GM12878 (cell line): ENCODE measurements at regions not wholly inside any gene's neighbourhood (a gene's known extent, or its start where the extent isn't known, plus 50 kb on each side); places are given as distances from the start of the nearest gene placed in this dataset.

Source experiments
- ATAC-seq: fragments of 200-7000 bp; cut with Tn5 transposase; 3 replicates; pipeline ENCODE4 v1.9.1; 2020; ENCODE audit warnings: mild to moderate bottlenecking, moderate library complexity
- BruUV-seq: library from RNA; stranded (reverse); fragments of 400-500 nt; replicated peaks from 2 replicates; lab custom pipeline; 2021; lab: Mats Ljungman, UMichigan
- CTCF ChIA-PET: fragments of 300-600 bp; sonication (Branson Sonifier 250); formaldehyde crosslinking; extraction: SDS; loops from one replicate; lab custom pipeline; 2021; ENCODE audit warnings: inconsistent platforms; lab: Yijun Ruan, JAX
- POLR2A ChIA-PET: fragments of 350-600 bp; formaldehyde crosslinking; extraction: SDS; loops from one replicate; lab custom pipeline; 2021; ENCODE audit warnings: inconsistent platforms; lab: Charles Lee
- RAD21 ChIA-PET: fragments of 300-600 bp; sonication (Branson Sonifier 250); formaldehyde crosslinking; loops from one replicate; lab custom pipeline; 2023; ENCODE audit warnings: antibody characterized with exemption; ENCODE audit not compliant: unreplicated experiment; lab: Charles Lee
- SMC1A ChIA-PET: fragments of 300-600 bp; sonication (Branson Sonifier 250); formaldehyde crosslinking; loops from one replicate; lab custom pipeline; 2023; ENCODE audit not compliant: unreplicated experiment, uncharacterized antibody; lab: Charles Lee
- DNase-seq: peaks from one replicate; pipeline ENCODE4 v3.0.0-alpha.2; 2011; ENCODE audit warnings: low read depth, low spot score
- FAIRE-seq: peaks from 3 replicates; lab custom pipeline; 2011; peaks lifted over from hg19 to GRCh38; lab: Jason Lieb, UNC
- H2AFZ ChIP-seq: 2 replicates; pipeline ENCODE4 v1.6.0; 2011; ENCODE audit warnings: low read depth, low read length, control low read depth; ENCODE audit not compliant: control insufficient read depth
- H3K27ac ChIP-seq: 2 replicates; pipeline ENCODE4 v1.5.1; 2011; ENCODE audit warnings: control low read depth; ENCODE audit not compliant: control insufficient read depth, insufficient read depth
- H3K27me3 ChIP-seq, 2 experiments: replicated peaks in 1 of 2; 2 replicates each; pipeline versions ENCODE4 v1.6.0 to v1.6.1; 2011; ENCODE audit warnings: low read length in 1 of 2; ENCODE audit not compliant: control insufficient read depth in 2 of 2, insufficient read depth in 2 of 2
- H3K36me3 ChIP-seq, 2 experiments: 2 replicates each; pipeline ENCODE4 v1.5.1; 2011; ENCODE audit warnings: low read length in 1 of 2; ENCODE audit not compliant: control insufficient read depth in 2 of 2, insufficient read depth in 2 of 2
- H3K4me1 ChIP-seq: 2 replicates; pipeline ENCODE4 v1.6.1; 2011; ENCODE audit warnings: mild to moderate bottlenecking, low read length, moderate library complexity, mixed read lengths; ENCODE audit not compliant: control insufficient read depth, insufficient read depth
- H3K4me2 ChIP-seq: 2 replicates; pipeline ENCODE4 v1.6.0; 2011; ENCODE audit warnings: control low read depth; ENCODE audit not compliant: control insufficient read depth, insufficient read depth
- H3K4me3 ChIP-seq: fragments of 200-600 bp; sonication (generic); 2 replicates; pipeline ENCODE4 v1.5.1; 2016
- H3K79me2 ChIP-seq: 2 replicates; pipeline ENCODE4 v1.6.0; 2011; ENCODE audit warnings: low read length; ENCODE audit not compliant: control insufficient read depth, insufficient read depth
- H3K9ac ChIP-seq: 2 replicates; pipeline ENCODE4 v1.8.0; 2011; ENCODE audit warnings: low read length, control low read depth, mixed read lengths; ENCODE audit not compliant: control insufficient read depth, insufficient read depth
- H3K9me3 ChIP-seq: replicated peaks from 3 replicates; pipeline ENCODE4 v1.5.1; 2011; ENCODE audit warnings: mild to moderate bottlenecking, low read length; ENCODE audit not compliant: control insufficient read depth, insufficient read depth
- H4K20me1 ChIP-seq: 2 replicates; pipeline ENCODE4 v1.6.0; 2011; ENCODE audit not compliant: control insufficient read depth, insufficient read depth
- CEBPB ChIP-seq, 2 experiments: fragments of 150-350 bp in 1 of 2; IDR thresholded peaks; 2 replicates each; pipeline ENCODE4 v1.6.1; 2012 to 2014; ENCODE audit warnings: low read depth in 2 of 2, low read length in 2 of 2, borderline replicate concordance in 1 of 2, inconsistent platforms in 1 of 2
- EZH2 ChIP-seq: IDR thresholded peaks from 2 replicates; pipeline ENCODE4 v1.6.1; 2012; ENCODE audit warnings: low read depth, mild to moderate bottlenecking, control low read depth, inconsistent platforms, low read length, borderline replicate concordance; ENCODE audit not compliant: control insufficient read depth
- IRF4 ChIP-seq: IDR thresholded peaks from 2 replicates; pipeline ENCODE4 v1.6.1; 2011; ENCODE audit warnings: low read depth, low read length
- JUNB ChIP-seq: IDR thresholded peaks from 2 replicates; pipeline ENCODE4 v1.6.1; 2016; ENCODE audit warnings: antibody characterized with exemption, mild to moderate bottlenecking
- MEF2B ChIP-seq: fragments of 450-650 bp; IDR thresholded peaks from 2 replicates; pipeline ENCODE4 v1.6.1; 2018; ENCODE audit warnings: mild to moderate bottlenecking, moderate library complexity; ENCODE audit not compliant: partially characterized antibody, poor library complexity, severe bottlenecking
- POLR2AphosphoS2 ChIP-seq: IDR thresholded peaks from 2 replicates; pipeline ENCODE4 v1.6.1; 2011; ENCODE audit warnings: low read depth, mild to moderate bottlenecking, low read length, improper control_type of control experiment, moderate library complexity
- POLR2AphosphoS5 ChIP-seq: IDR thresholded peaks from 2 replicates; pipeline ENCODE4 v1.6.1; 2011; ENCODE audit warnings: mild to moderate bottlenecking, low read length, inconsistent platforms
- SIX5 ChIP-seq: IDR thresholded peaks from 2 replicates; pipeline ENCODE4 v1.6.1; 2011; ENCODE audit warnings: mild to moderate bottlenecking, low read depth, low read length, moderate library complexity; ENCODE audit not compliant: severe bottlenecking
- TARDBP ChIP-seq: IDR thresholded peaks from 2 replicates; pipeline ENCODE4 v1.6.1; 2016; ENCODE audit warnings: borderline replicate concordance
- TBL1XR1 ChIP-seq: IDR thresholded peaks from 2 replicates; pipeline ENCODE4 v1.6.1; 2012; ENCODE audit warnings: low read depth, low read length, improper control_type of control experiment
- WGBS: methylation state at CpG from one replicate; pipeline ENCODE4 v1.1.6; 2016; ENCODE audit warnings: low lambda C conversion rate; ENCODE audit not compliant: insufficient replicate concordance, insufficient coverage; ENCODE audit errors: missing lambda C conversion rate; 5-methylcytosine and 5-hydroxymethylcytosine counted together
- in situ Hi-C: fragments of 300-500 bp; cut with MboI; formaldehyde crosslinking; loops from 9 replicates; pipeline ENCODE4 v1.14.3; 2018; ENCODE audit warnings: mixed read lengths
- intact Hi-C: fragments of 100-400 bp; cut with micrococcal nuclease; formaldehyde crosslinking; loops from one replicate; pipeline ENCODE4 v1.14.2; 2022; ENCODE audit not compliant: unreplicated experiment
- TF ChIP-seq, protein P1 (sequence below): fragments of 450-650 bp; IDR thresholded peaks from 2 replicates; pipeline ENCODE4 v1.6.1; 2016; ENCODE audit warnings: mild to moderate bottlenecking
- TF ChIP-seq, protein P2 (sequence below): IDR thresholded peaks from 2 replicates; pipeline ENCODE4 v1.6.1; 2012; ENCODE audit warnings: improper control_type of control experiment, low read depth, low read length; ENCODE audit not compliant: insufficient replicate concordance
- TF ChIP-seq, protein P3 (sequence below): fragments of 450-650 bp; IDR thresholded peaks from 2 replicates; pipeline ENCODE4 v1.6.1; 2018; ENCODE audit warnings: borderline replicate concordance, mild to moderate bottlenecking; ENCODE audit not compliant: partially characterized antibody

DNA sequence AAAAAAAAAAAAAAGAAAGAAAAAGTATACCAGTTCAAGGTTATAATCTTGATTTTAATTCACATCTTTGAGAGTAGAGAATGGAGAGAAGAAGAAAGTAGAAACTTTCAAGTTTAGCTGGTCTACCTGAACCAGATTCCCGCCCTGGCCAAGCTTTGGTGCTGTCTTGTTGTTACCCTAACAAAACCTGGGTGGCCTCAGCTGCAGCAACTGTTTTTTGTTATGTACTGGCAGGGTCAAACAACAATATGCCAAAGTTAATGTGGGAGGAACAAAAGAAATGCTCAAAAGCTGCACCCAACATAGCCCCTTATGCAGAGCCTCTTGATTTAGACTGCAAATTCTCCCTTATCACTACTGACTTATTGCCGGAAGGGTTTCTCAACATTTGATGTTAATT, 165.3 kb upstream of the TFPI start:
- in situ Hi-C loops = no loop called here
- Histone ChIP-seq H3K4me2 (no peak overlapping the region), H3K27me3 (no peaks in the 10 kb centered on the region), H3K27ac (no peak overlapping the region), H4K20me1 (no peaks in the 10 kb centered on the region), H3K79me2 (no peaks in the 10 kb centered on the region), H3K4me3 (no peak overlapping the region), H3K4me1 (no peaks in the 10 kb centered on the region), H3K9me3 (no peaks in the 10 kb centered on the region), H3K9ac (no peak overlapping the region), H3K36me3 (no peaks in the 10 kb centered on the region), H2AFZ (no peak overlapping the region)
- ChIA-PET RAD21 (interaction anchor here (0.8 kb wide), 1 partner anchor 35 kb away, joined by 3 read pairs; no protein-coding TSS in a partner anchor), SMC1A (no interaction called here), POLR2A (no interaction called here), CTCF (interaction anchor here (1.0 to 1.2 kb wide), 2 partner anchors 11 to 23 kb away, joined by 3 read pairs; no protein-coding TSS in a partner anchor)
- no peak for FAIRE-seq
- WGBS = 50% methylated on average over 2 of the region's 2 CpGs
- ATAC-seq = no peak
- BruUV-seq = no TSS peak
- DNase-seq = no peak
- intact Hi-C loops = no loop called here
- TF ChIP-seq POLR2AphosphoS5 (no peak), JUNB (no peak), TBL1XR1 (no peak), POLR2AphosphoS2 (no peak), IRF4 (no peak), SIX5 (no peak), TARDBP (no peak), MEF2B (no peak), EZH2 (no peak), CEBPB (IDR thresholded peaks at IDR 0.05; ENCODE audit: borderline replicate concordance in 1 of 2, low read depth in 2 of 2, low read length in 2 of 2) (no peak)
- TF ChIP-seq, protein P1, sequence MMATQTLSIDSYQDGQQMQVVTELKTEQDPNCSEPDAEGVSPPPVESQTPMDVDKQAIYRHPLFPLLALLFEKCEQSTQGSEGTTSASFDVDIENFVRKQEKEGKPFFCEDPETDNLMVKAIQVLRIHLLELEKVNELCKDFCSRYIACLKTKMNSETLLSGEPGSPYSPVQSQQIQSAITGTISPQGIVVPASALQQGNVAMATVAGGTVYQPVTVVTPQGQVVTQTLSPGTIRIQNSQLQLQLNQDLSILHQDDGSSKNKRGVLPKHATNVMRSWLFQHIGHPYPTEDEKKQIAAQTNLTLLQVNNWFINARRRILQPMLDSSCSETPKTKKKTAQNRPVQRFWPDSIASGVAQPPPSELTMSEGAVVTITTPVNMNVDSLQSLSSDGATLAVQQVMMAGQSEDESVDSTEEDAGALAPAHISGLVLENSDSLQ = no peak
- TF ChIP-seq, protein P2, sequence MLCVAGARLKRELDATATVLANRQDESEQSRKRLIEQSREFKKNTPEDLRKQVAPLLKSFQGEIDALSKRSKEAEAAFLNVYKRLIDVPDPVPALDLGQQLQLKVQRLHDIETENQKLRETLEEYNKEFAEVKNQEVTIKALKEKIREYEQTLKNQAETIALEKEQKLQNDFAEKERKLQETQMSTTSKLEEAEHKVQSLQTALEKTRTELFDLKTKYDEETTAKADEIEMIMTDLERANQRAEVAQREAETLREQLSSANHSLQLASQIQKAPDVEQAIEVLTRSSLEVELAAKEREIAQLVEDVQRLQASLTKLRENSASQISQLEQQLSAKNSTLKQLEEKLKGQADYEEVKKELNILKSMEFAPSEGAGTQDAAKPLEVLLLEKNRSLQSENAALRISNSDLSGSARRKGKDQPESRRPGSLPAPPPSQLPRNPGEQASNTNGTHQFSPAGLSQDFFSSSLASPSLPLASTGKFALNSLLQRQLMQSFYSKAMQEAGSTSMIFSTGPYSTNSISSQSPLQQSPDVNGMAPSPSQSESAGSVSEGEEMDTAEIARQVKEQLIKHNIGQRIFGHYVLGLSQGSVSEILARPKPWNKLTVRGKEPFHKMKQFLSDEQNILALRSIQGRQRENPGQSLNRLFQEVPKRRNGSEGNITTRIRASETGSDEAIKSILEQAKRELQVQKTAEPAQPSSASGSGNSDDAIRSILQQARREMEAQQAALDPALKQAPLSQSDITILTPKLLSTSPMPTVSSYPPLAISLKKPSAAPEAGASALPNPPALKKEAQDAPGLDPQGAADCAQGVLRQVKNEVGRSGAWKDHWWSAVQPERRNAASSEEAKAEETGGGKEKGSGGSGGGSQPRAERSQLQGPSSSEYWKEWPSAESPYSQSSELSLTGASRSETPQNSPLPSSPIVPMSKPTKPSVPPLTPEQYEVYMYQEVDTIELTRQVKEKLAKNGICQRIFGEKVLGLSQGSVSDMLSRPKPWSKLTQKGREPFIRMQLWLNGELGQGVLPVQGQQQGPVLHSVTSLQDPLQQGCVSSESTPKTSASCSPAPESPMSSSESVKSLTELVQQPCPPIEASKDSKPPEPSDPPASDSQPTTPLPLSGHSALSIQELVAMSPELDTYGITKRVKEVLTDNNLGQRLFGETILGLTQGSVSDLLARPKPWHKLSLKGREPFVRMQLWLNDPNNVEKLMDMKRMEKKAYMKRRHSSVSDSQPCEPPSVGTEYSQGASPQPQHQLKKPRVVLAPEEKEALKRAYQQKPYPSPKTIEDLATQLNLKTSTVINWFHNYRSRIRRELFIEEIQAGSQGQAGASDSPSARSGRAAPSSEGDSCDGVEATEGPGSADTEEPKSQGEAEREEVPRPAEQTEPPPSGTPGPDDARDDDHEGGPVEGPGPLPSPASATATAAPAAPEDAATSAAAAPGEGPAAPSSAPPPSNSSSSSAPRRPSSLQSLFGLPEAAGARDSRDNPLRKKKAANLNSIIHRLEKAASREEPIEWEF = no peak
- TF ChIP-seq, protein P3, sequence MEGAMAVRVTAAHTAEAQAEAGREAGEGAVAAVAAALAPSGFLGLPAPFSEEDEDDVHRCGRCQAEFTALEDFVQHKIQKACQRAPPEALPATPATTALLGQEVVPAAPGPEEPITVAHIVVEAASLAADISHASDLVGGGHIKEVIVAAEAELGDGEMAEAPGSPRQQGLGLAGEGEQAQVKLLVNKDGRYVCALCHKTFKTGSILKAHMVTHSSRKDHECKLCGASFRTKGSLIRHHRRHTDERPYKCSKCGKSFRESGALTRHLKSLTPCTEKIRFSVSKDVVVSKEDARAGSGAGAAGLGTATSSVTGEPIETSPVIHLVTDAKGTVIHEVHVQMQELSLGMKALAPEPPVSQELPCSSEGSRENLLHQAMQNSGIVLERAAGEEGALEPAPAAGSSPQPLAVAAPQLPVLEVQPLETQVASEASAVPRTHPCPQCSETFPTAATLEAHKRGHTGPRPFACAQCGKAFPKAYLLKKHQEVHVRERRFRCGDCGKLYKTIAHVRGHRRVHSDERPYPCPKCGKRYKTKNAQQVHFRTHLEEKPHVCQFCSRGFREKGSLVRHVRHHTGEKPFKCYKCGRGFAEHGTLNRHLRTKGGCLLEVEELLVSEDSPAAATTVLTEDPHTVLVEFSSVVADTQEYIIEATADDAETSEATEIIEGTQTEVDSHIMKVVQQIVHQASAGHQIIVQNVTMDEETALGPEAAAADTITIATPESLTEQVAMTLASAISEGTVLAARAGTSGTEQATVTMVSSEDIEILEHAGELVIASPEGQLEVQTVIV = no peak
